ENCODE measurements at regions not wholly inside any gene's neighbourhood (a gene's known extent, or its start where the extent isn't known, plus 50 kb on each side); places are given as distances from the start of the nearest gene placed in this dataset.

- H3K27ac ChIP-seq: no peak overlapping the region
- TF ChIP-seq, protein P1, sequence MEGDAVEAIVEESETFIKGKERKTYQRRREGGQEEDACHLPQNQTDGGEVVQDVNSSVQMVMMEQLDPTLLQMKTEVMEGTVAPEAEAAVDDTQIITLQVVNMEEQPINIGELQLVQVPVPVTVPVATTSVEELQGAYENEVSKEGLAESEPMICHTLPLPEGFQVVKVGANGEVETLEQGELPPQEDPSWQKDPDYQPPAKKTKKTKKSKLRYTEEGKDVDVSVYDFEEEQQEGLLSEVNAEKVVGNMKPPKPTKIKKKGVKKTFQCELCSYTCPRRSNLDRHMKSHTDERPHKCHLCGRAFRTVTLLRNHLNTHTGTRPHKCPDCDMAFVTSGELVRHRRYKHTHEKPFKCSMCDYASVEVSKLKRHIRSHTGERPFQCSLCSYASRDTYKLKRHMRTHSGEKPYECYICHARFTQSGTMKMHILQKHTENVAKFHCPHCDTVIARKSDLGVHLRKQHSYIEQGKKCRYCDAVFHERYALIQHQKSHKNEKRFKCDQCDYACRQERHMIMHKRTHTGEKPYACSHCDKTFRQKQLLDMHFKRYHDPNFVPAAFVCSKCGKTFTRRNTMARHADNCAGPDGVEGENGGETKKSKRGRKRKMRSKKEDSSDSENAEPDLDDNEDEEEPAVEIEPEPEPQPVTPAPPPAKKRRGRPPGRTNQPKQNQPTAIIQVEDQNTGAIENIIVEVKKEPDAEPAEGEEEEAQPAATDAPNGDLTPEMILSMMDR (conservative IDR thresholded peaks at IDR 0.05): no peak
These were observed 146.2 kb upstream of the RASA1 start for GRCh38 chr5:87121304-87122150.

DNA sequence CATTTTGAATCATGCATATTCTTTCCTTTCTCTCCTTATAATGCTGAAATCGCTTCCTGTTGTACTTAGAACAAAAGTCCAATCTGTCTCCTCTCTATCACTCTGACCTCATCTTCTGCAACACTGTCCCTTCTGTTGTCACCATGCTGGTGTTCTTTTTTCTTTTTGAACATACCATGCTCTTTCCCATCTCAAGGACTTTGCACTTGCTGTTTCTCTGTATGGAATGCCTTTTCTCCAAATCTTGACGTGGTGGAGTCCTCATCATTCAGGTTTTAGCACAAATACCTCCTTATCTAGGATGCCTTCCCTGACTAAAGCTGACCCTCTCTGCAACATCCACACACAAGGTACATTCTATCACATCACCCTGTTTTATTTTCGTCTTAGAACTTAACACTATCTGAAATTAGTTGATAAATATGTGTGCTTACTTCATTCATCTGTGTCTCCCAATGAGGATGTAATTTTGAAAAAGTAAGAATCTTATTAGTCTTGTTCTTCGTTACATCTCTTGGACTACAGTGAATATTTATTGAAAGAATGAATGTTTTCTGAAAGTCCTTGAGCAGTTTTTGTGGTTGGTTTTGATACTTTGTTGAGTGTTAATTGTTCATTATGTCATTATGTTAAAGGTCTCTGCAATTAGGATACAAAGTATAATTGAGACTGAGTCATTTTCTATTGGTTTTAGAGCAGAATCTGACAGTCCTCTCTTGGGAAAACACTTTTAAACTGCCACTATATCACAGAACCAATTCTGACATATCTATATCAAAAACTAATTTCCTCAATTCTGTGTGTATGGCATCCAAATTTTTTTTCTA, 145.3 kb upstream of the RASA1 start:
- H3K27ac ChIP-seq: no peak overlapping the region
- TF ChIP-seq, protein P1 (conservative IDR thresholded peaks at IDR 0.05): no peak

DNA sequence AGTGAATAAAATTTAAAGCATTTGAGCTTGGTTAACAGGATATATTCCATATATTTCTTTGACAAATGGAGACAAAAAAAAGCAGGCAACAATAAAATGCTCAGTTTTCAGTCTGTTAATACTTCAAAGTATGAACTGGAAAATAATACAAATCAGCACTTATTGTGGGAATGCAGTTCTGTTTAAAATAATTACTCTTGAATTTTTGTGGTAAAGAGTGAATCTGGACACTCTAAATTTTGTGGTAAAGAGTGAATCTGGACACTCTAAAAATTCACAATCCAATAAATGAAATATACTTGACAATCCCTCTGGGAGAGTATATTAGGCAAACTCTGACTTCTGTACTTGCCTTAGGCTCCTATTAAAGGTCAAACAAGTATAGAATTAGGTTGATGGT, 141.9 kb upstream of the RASA1 start:
- no peak overlapping the region for H3K27ac ChIP-seq
- TF ChIP-seq, protein P1 (conservative IDR thresholded peaks at IDR 0.05): no peak

DNA sequence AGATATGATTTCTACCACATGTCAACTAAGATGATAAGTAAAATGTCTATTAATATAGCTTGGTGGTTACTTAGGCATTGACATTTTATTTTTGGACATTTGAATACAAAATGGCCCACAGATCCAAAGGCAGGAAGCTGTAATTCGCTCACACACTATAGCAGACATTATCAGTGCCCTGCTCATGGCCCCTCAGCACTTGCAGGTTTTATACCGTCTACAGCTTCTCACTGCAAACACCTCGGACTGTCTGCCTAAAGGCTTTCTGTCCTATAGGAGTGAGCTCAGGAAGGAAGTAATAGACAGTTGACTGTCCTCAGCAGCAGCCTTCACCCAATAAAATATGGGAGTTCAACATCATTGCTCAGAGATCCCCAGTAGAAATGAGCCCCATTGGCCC, 140.8 kb upstream of the RASA1 start:
- H3K27ac ChIP-seq: no peak overlapping the region
- TF ChIP-seq, protein P1 (conservative IDR thresholded peaks at IDR 0.05): no peak

GRCh38 chr5:87127426-87127825, 140.3 kb upstream of the RASA1 start:
- TF ChIP-seq, protein P1 (conservative IDR thresholded peaks at IDR 0.05): no peak
- no peak overlapping the region for H3K27ac ChIP-seq

- TF ChIP-seq, protein P1 (conservative IDR thresholded peaks at IDR 0.05): no peak
- H3K27ac ChIP-seq: no peak overlapping the region
These were observed 139.6 kb upstream of the RASA1 start for GRCh38 chr5:87127956-87128687.

- H3K27ac ChIP-seq: no peak overlapping the region
- TF ChIP-seq, protein P1 (conservative IDR thresholded peaks at IDR 0.05): no peak
These were observed 138.6 kb upstream of the RASA1 start for GRCh38 chr5:87129046-87129445.

All from VCaP (cell line).